ENCODE measurements at regions not wholly inside any gene's neighbourhood (a gene's known extent, or its start where the extent isn't known, plus 50 kb on each side); places are given as distances from the start of the nearest gene placed in this dataset.
A peak's percentile ranks its signal among the peaks of the same experiment; 100 is the strongest.

- DNase-seq = no peak
Measured at GRCh38 chr7:132666774-132667172, 90.5 kb upstream of the PLXNA4 start.

DNA sequence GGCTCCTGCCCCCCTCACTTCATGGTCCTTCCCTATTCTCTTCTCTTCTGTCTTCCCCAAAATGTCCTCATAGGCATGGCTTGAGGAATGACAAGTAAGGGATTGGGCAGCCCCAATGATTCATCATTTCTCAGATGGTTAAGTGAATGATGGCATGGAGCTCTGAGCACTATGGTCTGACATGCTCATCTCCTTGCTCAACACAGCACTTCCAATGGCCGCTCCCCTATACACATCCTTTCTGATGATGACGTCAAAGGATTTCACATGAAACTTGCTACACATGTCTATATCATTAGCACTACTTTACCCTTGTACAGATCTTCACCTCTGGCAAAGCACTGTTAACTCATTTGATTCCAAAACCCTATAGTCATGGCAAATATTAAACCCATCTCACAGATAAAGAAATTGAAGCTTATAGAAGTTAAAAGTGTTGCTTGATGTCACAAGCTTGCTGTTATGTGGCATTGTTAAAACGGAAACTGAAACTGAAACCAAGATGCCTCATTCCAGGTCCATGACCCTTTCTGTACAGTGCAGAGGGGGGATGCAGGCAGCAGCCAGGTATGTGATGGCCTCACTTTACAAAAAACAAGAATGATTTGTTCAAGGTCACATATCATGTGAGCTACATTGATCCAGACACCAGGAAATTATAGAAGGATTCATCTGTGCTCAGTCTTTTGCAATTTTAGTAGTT is 90.0 kb upstream of the PLXNA4 start:
- peak in 1 of 5 donors; percentile 59 for DNase-seq

DNA sequence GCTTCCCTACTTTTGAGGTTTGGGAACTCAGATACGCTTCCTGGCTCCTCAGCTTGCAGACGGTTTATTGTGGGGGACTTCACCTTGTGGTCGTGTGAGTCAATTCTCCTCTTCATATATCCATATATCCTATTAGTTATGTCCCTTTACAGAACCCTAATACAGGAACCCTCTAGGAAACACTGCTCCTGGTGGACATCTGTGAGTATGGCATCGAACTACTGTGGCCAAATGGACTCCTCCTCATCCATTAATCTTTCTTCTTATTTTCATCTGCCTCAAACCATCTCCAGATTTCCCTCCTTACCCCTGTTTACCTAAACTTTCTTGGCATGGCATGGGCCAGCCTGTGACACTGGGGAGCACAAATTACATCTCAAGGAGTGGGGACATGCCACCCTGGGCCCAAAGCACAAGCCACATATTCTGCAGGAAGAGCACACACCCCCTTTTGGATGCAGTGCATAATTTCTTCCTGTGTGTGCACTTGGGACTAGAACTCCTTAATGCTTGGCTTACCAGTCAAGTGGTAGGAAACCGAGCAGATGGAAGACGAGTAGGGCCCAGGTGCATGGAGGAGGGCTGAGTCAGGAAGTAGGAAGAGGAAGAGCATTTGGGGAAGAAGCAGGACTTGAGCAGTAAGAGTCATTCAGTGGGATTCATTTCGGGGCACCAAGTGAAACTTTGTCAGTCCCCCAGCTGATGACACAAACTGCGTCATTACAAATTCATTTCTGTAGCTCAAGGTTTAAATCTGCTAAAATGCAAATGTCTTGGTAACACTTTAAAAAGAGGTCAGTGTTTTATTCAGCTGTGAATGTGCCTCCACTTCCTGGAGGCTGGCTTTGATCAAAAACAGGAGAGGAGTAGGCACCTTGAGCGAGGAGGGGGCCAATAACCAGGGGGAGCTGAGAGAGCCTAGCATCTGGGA is 80.8 kb upstream of the PLXNA4 start:
- peak in 1 of 5 donors; percentile 8 for DNase-seq

DNA sequence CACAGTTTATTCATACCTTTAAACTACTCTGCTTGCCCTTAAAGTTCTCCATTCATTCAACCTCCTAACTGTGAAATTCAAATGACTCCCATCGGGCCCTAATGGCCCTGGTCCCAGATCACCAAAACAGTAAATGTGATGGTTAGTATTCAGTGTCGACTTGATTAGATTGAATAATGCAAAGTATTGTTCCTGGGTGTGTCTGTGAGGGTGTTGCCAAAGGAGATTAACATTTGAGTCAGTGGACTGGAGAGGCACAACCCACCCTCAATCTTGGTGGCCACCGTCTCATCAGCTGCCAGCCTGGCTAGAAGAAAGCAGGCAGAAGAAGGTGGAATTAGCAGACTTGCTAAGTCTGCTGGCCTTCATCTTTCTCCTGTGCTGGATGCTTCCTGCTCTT is 80.1 kb upstream of the PLXNA4 start:
- DNase-seq = no peak

- DNase-seq = peak in 2 of 5 donors; percentile 25 to 67
Measured at GRCh38 chr7:132655131-132655727, 79.0 kb upstream of the PLXNA4 start.

GRCh38 chr7:132654150-132654549 is 77.9 kb upstream of the PLXNA4 start:
- peak in 1 of 5 donors; percentile 19 for DNase-seq

GRCh38 chr7:132653366-132653930 is 77.2 kb upstream of the PLXNA4 start:
- DNase-seq = no peak

GRCh38 chr7:132652507-132652906 is 76.2 kb upstream of the PLXNA4 start:
- no peak for DNase-seq

DNA sequence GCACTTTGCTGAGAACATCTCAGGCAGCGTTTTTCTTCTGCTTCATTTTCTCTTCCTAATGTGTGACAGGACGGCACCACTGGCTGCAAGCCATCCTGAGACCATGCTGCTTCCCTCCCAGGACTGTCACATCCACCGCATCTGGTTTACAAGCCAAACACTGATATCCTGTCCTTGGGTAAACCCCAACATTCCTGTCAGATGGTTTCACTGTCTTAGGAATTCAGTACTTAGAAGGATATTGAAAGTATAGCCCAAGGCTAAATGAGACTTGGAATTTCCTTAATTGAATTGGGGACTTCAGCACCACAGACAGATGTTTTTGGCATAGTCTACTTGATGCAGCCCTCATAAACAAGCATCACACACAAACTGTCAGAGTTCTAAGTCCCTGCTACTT is 74.2 kb upstream of the PLXNA4 start:
- no peak for DNase-seq

DNA sequence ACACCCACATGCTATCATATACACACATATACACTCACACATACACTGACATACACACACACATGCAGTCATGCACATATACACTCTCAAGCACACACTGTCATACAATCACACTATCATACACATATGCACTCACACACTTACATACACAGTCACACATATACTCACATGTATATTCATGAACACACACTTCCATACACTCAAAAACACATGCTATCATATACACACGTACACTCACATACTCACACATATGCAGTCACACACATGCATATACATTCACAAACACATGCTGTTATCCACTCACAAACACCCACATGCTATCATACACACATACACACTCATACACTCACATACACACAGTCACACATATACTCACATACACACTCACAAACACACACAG is 71.0 kb upstream of the PLXNA4 start:
- no peak for DNase-seq

GRCh38 chr7:132646052-132646451 is 69.8 kb upstream of the PLXNA4 start:
- no peak for DNase-seq

DNA sequence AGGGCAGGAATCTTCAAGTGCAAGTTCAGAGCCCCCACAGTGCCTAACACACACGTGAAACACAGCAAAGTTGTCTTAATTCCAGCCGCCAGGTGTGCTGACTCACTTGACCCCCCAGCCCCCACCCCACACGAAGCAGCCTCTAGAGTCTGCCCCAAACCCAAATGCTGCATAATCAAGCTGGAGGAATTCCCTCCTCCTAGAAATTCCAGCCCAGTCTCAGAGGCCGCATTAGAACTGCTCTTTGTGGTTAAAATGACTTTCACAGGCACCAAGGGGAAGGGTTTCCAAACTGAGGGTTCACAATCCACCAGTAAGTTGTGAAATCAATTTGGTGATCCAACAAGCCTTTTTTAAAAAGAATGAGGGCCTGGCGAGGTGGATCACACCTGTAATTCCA is 67.0 kb upstream of the PLXNA4 start:
- DNase-seq = no peak

DNA sequence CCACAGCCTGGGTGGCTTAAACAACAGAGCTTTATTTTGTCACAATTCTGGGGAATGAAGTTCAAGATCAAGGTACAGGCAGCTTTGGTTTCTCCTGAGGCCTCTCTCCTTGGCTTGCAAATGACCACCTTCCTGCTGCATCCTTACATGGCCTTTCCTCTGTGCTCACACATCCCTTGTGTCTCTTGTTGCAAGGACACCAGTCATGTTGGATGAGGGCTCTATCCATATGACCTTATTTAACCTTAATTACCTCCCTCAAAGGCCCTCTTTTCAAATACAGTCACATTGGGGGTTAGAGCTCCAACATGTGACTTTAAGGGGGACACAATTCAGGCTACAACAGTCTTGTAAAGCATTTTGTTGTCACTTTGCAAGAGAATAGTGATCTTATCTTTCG is 65.0 kb upstream of the PLXNA4 start:
- no peak for DNase-seq

DNA sequence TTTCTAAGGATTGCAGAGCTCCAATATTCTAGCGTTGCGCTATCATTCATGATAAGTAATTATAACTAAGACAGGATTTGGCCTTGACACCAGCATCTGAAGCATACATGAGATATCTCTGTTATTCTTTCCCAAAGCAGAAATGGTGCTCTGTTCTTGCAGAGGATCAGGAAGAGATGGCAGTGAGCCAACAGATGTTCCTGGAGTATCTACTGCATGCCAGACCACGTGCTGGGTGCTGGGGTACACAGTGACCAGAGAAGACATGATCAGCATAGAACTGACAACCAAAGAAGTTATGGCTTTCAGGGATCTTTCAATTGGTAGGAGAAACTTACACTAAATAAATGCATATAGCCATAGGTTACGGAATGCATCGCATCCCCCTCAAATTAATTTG is 63.7 kb upstream of the PLXNA4 start:
- no peak for DNase-seq

DNA sequence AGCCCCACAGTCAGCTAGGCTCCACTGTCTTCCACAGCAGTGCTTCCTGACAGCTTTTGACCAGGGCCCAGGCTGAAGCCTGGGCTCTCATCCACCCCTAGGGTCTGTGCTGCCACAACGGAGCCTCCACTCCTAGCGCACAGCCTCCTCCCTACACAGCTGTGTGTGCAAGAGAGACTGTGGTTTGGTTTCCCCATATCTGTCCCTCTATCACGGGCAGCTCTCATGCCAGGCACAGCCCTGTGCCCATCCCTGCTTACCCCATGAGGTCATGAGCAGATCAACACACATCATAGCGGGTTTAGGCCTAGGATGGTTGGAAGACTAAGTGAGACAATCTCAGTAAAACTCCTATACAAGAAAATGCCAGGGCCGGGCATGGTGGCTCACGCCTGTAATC is 61.7 kb upstream of the PLXNA4 start:
- no peak for DNase-seq

DNA sequence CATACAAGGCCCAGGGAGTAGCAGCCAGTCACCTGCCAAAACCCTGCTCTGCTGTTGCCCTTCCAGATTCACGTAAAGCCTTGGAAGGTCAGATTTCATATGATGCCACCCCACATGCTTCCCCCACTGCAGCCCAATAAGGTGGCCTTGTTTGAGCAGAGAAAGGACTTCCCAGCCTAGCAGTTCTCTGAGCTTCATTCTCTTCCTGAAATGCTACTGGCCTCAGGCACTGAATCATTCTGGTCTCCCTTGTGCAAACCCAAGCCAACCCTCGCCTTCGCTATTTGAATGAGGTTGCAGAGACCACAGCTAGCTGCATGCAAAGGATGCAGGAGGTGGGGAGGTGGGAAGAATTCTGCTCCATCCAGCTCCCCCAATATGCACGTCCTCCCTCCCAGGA is 60.3 kb upstream of the PLXNA4 start:
- DNase-seq = no peak

DNA sequence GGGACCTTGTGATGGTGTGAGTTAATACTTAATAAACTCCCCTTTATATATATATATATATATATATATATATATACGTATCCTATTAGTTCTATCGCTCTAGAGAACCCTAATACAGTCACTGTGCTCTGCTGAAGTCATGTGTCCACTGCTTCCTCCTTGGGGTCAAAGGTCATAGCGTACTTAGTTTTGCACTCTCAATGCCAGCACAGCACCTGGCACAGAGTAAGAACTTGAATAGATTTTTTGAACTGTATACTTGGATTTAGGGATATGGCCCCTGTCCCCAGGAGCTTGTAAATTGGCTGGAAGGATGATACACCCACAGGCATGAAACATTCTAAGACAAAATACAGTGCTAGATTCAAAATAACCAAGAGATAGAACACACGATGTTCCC is 58.9 kb upstream of the PLXNA4 start:
- DNase-seq = no peak

DNA sequence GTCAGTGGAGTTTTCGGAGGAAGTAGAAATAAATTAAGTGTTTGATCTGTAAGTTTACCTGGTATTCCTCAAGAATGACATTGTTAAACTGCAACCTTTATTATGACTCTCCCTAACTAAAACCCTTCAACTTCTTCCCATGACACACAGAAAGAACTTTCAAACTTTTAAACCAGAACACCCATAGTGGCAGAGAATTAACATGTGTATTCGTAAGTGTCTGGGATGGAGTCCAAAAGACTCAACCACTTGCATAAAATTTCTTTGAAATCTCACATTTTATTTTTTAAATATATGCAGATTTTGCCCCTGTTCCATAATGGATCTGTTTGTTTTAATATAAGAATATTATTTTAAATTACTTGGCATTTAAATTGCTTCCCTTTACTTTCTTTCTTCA is 54.6 kb upstream of the PLXNA4 start:
- DNase-seq = no peak

Measured in T-helper 1 cell (primary cell).